Cardiac septum (tissue), 1 donor: ENCODE measurements at regions not wholly inside any gene's neighbourhood (a gene's known extent, or its start where the extent isn't known, plus 50 kb on each side); places are given as distances from the start of the nearest gene placed in this dataset.

Source experiments
- DNase-seq: peaks from one replicate; pipeline ENCODE4 v3.0.0-alpha.2; 2020; ENCODE audit warnings: low spot score
- intact Hi-C: fragments of 100-400 bp; cut with DNase I; formaldehyde crosslinking; loops from one replicate; pipeline ENCODE4 v1.14.0; 2022
- donor health status: DM: no; HTN: no; CAD: no.

- intact Hi-C loops, result no loop called here
- DNase-seq, result no peak
These were observed 97.2 kb upstream of the ANKH start for GRCh38 chr5:14968796-14969195.

DNA sequence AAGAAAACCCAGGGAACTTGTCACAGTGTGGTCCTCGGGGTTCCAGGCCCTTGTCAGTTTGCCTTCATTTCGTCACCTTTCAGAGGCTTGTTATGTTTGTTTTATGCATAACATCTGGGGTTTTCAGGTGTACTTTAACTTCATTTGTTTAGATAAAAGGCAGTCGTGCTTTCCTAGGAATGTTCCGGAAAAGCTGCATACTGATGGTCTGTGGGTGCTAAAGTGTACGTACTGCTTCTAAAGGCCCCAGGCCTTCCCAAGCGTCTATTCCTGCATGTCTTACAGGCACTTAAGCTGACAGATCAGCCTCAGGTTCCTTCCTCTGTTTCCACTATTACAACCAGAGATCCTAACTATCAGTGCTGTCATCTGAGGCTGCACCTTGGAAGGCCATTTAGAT lies 95.6 kb upstream of the ANKH start:
- no peak for DNase-seq
- intact Hi-C loops, result no loop called here

DNA sequence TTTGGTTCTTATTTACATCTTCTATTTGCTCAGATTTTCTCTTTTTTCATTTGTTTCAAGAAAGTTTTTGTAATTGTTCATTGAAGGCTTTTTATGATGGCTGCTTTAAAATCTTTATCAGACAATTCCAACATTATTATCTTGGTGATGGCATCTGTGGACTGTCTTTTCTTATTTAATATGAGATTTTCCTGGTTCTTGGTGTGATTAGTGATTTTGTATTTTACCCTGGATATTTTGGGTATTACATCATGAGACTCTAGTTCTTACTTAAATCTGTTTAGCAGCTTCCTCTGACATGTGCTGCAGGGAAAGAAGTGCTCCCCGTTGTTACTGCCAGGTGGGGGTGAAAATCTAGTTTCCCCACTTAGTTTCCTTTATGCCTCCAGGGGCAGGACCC lies 94.2 kb upstream of the ANKH start:
- intact Hi-C loops, result no loop called here

GRCh38 chr5:14962604-14963003 lies 91.0 kb upstream of the ANKH start:
- no peak for DNase-seq
- intact Hi-C loops, result no loop called here

More for the DNA sequence above, 94.2 kb upstream of the ANKH start:
- no peak for DNase-seq

DNA sequence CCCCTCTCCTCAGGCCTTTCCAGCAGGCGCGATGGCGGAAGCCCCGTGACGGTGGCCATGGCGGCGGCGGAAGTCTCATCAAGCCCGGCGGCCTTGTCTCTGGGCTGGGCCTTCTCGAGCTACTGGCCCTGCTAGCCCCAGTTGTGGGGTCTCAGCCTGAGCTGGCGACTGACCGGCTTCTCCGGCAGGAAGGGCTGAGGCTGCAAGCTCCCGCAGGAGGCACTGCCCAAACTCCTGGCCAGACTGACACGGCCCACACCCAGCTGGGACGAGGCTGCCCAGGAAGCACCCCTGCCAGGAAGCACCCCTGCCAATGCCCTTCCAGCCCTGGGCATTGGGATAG lies 88.5 kb upstream of the ANKH start:
- intact Hi-C loops, result no loop called here
- no peak for DNase-seq

GRCh38 chr5:14959399-14960119 lies 88.0 kb upstream of the ANKH start:
- DNase-seq, result no peak

GRCh38 chr5:14958188-14958587 lies 86.6 kb upstream of the ANKH start:
- intact Hi-C loops, result no loop called here
- no peak for DNase-seq

More at GRCh38 chr5:14959399-14960119, 88.0 kb upstream of the ANKH start:
- intact Hi-C loops, result no loop called here

- no peak for DNase-seq
- intact Hi-C loops, result no loop called here
These were observed 85.0 kb upstream of the ANKH start for GRCh38 chr5:14956423-14957046.

DNA sequence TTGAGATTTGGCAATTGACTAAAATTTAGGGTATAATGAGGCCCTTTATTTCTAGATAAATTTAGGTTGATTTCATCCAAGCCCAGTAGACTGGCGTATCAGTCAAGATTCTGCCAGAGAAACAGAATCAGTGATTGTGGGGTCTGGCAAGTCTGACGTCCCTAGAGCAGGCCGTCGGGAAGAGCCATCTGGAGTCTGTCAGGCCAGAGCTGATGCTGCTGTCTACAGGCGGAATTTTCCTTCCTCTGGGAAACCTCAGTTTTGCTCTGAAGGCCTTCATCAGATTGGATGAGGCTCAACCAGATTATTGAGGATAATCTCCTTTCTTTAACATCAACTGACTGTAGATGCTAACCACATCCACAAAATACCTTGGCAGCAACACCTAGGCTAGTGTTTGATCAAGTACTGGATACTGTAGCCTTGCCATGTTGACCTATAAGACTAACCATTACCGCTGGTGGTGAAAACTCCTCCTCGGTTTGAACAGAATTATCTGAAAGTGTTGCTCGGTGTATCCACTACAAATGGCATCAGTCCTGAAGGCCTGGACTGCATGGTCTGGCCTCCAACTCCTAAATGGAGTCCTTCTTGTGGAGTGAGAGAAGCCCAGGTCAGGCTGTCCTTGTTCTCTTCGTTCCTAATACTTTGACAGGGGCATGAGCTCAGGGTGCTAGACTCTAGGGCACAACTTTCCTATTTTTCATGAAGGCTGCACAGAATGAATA lies 83.2 kb upstream of the ANKH start:
- intact Hi-C loops, result no loop called here

DNA sequence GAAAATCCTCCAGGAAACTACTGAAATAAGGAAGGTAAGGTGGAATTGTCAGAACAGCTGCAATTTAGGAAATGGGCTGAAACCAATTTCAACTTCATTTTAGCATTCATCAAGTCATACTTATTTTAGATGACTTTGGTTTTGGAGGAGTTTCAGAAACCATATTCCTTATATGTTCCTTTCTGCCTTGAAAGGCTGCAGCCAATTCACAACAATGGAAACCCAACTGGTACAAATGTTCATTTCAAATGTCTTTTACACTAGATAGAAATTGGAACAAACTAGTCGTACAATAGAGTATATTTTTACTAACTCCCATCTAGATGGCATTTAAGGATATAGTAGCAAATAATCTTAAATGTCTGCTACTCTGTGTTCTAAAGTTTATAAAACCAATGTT lies 82.6 kb upstream of the ANKH start:
- DNase-seq, result no peak
- intact Hi-C loops, result no loop called here

More for the DNA sequence above, 83.2 kb upstream of the ANKH start:
- DNase-seq, result no peak

DNA sequence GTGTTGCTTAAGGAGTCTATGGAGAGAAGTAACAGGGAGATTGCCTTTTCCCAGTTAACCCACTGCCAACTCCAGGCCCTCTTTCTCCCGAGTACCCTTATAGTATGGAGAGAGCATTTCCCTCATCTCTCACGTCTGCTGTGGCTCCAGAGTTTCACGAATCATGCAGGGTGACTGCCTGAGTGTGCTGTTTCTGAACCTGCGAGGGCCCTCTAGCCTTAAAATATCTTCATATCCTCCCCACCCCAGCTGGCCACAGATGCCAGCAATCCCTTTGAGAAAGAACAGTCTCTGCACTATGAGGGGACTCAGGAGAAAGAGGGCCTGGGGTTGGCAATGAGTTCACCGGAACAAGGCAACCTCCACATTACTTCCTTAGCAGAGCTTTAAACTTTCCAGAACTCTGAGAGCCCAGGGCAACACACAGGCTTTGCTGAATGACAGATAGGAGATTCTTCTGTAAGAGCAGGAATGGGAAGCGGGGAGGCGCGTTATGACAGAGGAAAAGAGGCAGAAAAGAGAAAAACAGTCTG lies 81.6 kb upstream of the ANKH start:
- no peak for DNase-seq
- intact Hi-C loops, result no loop called here

DNA sequence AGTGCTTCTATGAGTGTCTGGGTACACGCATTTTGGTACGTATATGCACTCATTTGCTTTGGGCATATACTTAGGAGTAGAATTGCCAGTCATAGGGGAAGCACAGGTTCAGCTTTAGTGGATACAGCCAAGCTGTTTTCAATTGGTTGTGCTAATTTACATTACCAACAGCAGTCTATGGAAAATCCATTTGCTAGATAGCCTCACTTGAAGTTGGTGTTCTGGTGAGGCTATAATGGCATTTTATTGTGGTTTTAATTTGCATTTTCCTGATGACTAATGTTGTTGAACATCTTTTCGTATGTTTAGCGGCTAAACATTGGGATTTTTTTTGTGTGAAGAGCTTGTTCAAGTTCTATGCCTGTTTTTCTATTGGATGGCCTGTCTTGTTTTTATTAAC lies 76.8 kb upstream of the ANKH start:
- no peak for DNase-seq
- intact Hi-C loops, result loop anchor here (5.0 kb wide), 2 partner anchors 76 to 221 kb away; partner anchors contain the start of gene ANKH

DNA sequence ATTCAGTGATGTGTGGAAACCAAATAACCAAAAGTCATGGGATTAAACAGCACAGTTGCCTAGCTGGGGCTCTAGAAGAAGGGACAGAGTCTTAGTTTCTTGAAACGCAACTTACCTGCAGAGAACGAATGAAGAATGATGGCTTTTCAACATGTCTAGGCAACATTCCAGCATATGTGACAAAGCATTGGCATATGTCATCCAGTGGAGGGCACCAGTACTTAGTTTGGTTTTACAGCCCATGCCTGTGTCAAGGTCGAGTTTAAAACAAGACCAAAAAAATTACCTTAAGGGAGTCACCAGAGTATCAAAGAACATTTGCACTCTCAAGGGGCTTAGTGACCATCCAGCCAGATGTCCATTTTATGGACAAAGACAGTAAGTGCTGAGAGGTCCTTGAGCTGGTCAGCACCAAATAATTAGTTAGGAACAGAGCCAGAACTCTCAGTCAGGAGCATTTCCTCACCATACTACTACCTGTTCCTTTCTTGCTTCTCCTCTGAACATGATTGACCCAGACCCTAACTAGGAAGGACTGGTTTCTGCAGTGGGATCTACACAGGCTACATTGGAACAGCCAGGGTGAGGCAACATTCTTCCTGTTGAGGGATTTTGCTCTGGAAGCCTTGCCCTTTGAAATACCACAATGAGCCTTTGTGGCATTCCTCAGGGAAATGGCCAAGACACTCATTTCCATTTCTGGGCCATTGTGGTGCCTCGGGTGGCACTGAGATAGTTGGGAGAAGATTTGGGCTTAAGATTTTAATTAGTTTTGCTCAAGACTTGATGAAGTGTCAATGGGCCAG lies 75.4 kb upstream of the ANKH start:
- intact Hi-C loops, result loop anchor here (5.0 kb wide), 2 partner anchors 75 to 220 kb away; partner anchors contain the start of gene ANKH
- DNase-seq, result no peak

DNA sequence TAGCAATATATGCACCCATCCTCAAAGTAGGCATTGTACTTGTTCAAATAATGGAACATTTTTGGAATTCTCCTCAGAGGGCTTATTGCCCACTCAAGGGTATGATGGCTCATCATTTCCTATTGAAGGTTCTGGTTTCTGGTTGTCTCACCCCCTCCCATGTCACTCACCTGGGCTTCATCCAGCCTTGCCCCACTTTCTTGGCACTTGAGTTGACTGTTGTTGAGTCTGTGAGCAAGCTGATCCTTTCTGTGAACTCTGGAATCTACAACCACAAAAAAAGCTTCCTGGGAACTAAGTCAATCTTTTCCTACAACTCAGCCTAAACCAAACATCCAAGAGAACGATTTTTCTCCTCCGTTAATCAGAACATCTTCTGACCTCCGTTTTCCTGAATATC lies 73.9 kb upstream of the ANKH start:
- DNase-seq, result no peak
- intact Hi-C loops, result loop anchor here (5.0 kb wide), 2 partner anchors 73 to 218 kb away; partner anchors contain the start of gene ANKH

GRCh38 chr5:14944996-14945395 lies 73.4 kb upstream of the ANKH start:
- intact Hi-C loops, result loop anchor here (5.0 kb wide), 2 partner anchors 73 to 218 kb away; partner anchors contain the start of gene ANKH
- no peak for DNase-seq

GRCh38 chr5:14944350-14944739 lies 72.8 kb upstream of the ANKH start:
- intact Hi-C loops, result no loop called here
- no peak for DNase-seq

DNA sequence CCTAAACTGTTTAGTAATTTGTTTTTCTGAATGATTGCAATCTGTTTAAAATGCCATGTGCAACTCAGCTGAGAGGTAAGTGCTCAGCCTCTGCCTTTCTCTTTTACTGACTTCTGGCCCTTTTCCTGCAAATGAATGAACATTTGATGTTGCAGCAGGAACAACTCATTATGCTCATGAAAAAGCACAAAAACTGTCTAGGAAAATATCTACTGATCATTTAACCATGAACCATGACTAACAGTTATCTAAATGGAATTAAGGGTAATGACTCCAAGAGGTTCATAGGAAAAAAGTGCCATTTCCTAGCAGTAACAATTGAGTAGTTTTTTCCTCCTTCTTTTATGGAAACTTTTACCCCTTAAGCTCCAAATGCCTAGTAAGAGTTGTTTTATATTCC lies 70.6 kb upstream of the ANKH start:
- DNase-seq, result no peak
- intact Hi-C loops, result no loop called here

GRCh38 chr5:14937254-14937653 lies 65.7 kb upstream of the ANKH start:
- no peak for DNase-seq
- intact Hi-C loops, result loop anchor here (5.0 kb wide), 1 partner anchor 70 kb away; no protein-coding TSS in a partner anchor

DNA sequence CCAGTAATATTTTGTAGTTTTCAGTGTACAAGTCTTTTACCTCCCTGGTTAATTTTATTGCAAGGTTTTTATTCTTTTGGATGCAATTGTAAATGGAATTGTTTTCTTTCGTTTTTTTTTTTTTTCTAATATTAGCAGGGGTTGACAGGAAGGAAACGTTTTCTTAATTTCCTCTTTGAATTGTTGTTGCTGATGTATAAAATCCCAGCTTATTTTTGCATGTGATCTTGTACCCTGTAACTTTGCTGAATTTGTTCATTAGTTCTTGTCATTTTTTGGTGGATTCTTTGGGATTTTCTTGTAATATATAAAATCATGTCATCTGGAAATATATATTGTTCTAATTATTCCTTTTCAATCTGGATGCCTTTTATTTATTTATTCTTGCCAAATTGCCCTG lies 65.0 kb upstream of the ANKH start:
- intact Hi-C loops, result loop anchor here (5.0 kb wide), 1 partner anchor 71 kb away; no protein-coding TSS in a partner anchor
- DNase-seq, result no peak
